CD14-positive monocyte (primary cell): ENCODE measurements at regions not wholly inside any gene's neighbourhood (a gene's known extent, or its start where the extent isn't known, plus 50 kb on each side); places are given as distances from the start of the nearest gene placed in this dataset.
"Not testable (repeated sequence)": the region's sequence is repeated elsewhere in the genome, so short reads cannot be mapped to it uniquely, and the experiment has no call there.

Experiments
- DNase-seq, 3 donors: peaks; one replicate each; pipeline ENCODE4 v3.0.0-alpha.2; 2011 to 2022
- H2AFZ ChIP-seq: 2 replicates; pipeline ENCODE4 v1.6.0; 2012; ENCODE audit warnings: mild to moderate bottlenecking, low read depth, low read length, inconsistent platforms; ENCODE audit not compliant: insufficient read depth, poor library complexity, severe bottlenecking
- H3K27ac ChIP-seq, 2 donors: 1 replicate in 1 of 2; 2 replicates in 1 of 2; pipeline ENCODE4 v1.5.1; 2012 to 2013; ENCODE audit warnings: low read length in 2 of 2, control low read depth in 1 of 2, inconsistent platforms in 1 of 2, low read depth in 1 of 2, mild to moderate bottlenecking in 1 of 2
- H3K27me3 ChIP-seq, 2 donors: one replicate each; pipeline versions ENCODE4 v1.6.0 to v1.6.1; 2011 to 2013; ENCODE audit warnings: low read length in 2 of 2; ENCODE audit not compliant: control insufficient read depth in 2 of 2, insufficient read depth in 2 of 2
- H3K36me3 ChIP-seq, 2 donors: replicated peaks in 1 of 2; 1 replicate in 1 of 2; 2 replicates in 1 of 2; pipeline versions ENCODE4 v1.5.1 to v1.6.1; 2012 to 2013; ENCODE audit warnings: low read length in 2 of 2, control low read depth in 1 of 2, inconsistent platforms in 1 of 2, mild to moderate bottlenecking in 1 of 2; ENCODE audit not compliant: insufficient read depth in 2 of 2, control insufficient read depth in 1 of 2
- H3K4me1 ChIP-seq, 2 donors: 1 replicate in 1 of 2; 2 replicates in 1 of 2; pipeline versions ENCODE4 v1.5.1 to v1.6.1; 2012 to 2013; ENCODE audit warnings: low read length in 2 of 2, control low read depth in 1 of 2, inconsistent platforms in 1 of 2, mild to moderate bottlenecking in 1 of 2, moderate library complexity in 1 of 2; ENCODE audit not compliant: insufficient read depth in 2 of 2, control insufficient read depth in 1 of 2
- H3K4me2 ChIP-seq: replicated peaks from 2 replicates; pipeline ENCODE3; 2012; ENCODE audit warnings: low read length, moderate library complexity, mild to moderate bottlenecking; ENCODE audit not compliant: poor library complexity, severe bottlenecking; ENCODE audit errors: extremely low read depth
- H3K4me3 ChIP-seq, 3 experiments: fragments of 200-600 bp in 1 of 3; sonication (generic) in 1 of 3; replicated peaks in 1 of 3; 1 replicate in 2 of 3; 2 replicates in 1 of 3; pipeline ENCODE4 v1.5.1; 2011 to 2013; ENCODE audit warnings: low read length in 3 of 3, mild to moderate bottlenecking in 3 of 3, control low read depth in 2 of 3, low read depth in 2 of 3, inconsistent platforms in 1 of 3, moderate library complexity in 1 of 3
- H3K79me2 ChIP-seq: 2 replicates; pipeline ENCODE4 v1.6.0; 2012; ENCODE audit warnings: mild to moderate bottlenecking, control low read depth, inconsistent platforms, low read length, moderate library complexity; ENCODE audit not compliant: insufficient read depth
- H3K9ac ChIP-seq: 2 replicates; pipeline ENCODE4 v1.6.0; 2017; ENCODE audit warnings: low read length, mild to moderate bottlenecking; ENCODE audit not compliant: insufficient read depth, poor library complexity, severe bottlenecking
- H3K9me3 ChIP-seq, 2 donors: replicated peaks in 1 of 2; 1 replicate in 1 of 2; 2 replicates in 1 of 2; pipeline versions ENCODE4 v1.5.1 to v1.6.1; 2012 to 2013; ENCODE audit warnings: low read length in 2 of 2, control low read depth in 1 of 2; ENCODE audit not compliant: control insufficient read depth in 1 of 2, insufficient read depth in 1 of 2
- H4K20me1 ChIP-seq: 2 replicates; pipeline ENCODE4 v1.6.0; 2012; ENCODE audit warnings: mild to moderate bottlenecking, low read length, control low read depth, moderate library complexity; ENCODE audit not compliant: insufficient read depth
- H3K27ac Mint-ChIP-seq, 7 donors: one replicate each; pipeline ENCODE4 v1.8.0; 2020; ENCODE audit warnings: mild to moderate bottlenecking in 7 of 7, mixed read lengths in 7 of 7, moderate library complexity in 6 of 7, inconsistent platforms in 2 of 7
- H3K27me3 Mint-ChIP-seq, 3 donors: one replicate each; pipeline ENCODE4 v1.8.0; 2021 to 2022; ENCODE audit warnings: low read depth in 3 of 3, mild to moderate bottlenecking in 3 of 3, mixed read lengths in 3 of 3, moderate library complexity in 3 of 3, inconsistent platforms in 1 of 3
- H3K36me3 Mint-ChIP-seq, 2 donors: one replicate each; pipeline ENCODE4 v1.8.0; 2020; ENCODE audit warnings: mixed read lengths in 2 of 2, inconsistent platforms in 1 of 2, mild to moderate bottlenecking in 1 of 2
- H3K4me1 Mint-ChIP-seq: one replicate; pipeline ENCODE4 v1.8.0; 2020; ENCODE audit warnings: mild to moderate bottlenecking, mixed read lengths
- H3K4me3 Mint-ChIP-seq, 2 donors: one replicate each; pipeline ENCODE4 v1.8.0; 2020; ENCODE audit warnings: mild to moderate bottlenecking in 2 of 2, mixed read lengths in 2 of 2, moderate library complexity in 1 of 2
- H3K9me3 Mint-ChIP-seq, 7 donors: one replicate each; pipeline ENCODE4 v1.8.0; 2020 to 2022; ENCODE audit warnings: mixed read lengths in 7 of 7, mild to moderate bottlenecking in 6 of 7, moderate library complexity in 6 of 7, inconsistent platforms in 2 of 7
- CTCF ChIP-seq: fragments of 200-600 bp; IDR thresholded peaks from one replicate; pipeline ENCODE4 v1.8.0; 2022; ENCODE audit warnings: antibody characterized with exemption, mild to moderate bottlenecking
- WGBS: methylation state at CpG from one replicate; pipeline ENCODE4 v1.1.5; 2013; ENCODE audit warnings: missing lambda C conversion rate; ENCODE audit not compliant: insufficient coverage; 5-methylcytosine and 5-hydroxymethylcytosine counted together
- intact Hi-C, 2 donors: fragments of 100-400 bp; cut with micrococcal nuclease; formaldehyde crosslinking; loops; one replicate each; pipeline versions ENCODE4 v1.15.0 to v1.15.1; 2023

GRCh38 chr12:24349051-24349799, 399.8 kb upstream of the SOX5 start:
- no peaks in the 10 kb centered on the region for H3K79me2 ChIP-seq
- H3K4me1 ChIP-seq = no peaks in the 10 kb centered on the region
- no peak for TF ChIP-seq CTCF
- intact Hi-C loops = no loop called here
- WGBS = 91% methylated on average over 4 of the region's 4 CpGs
- Mint-ChIP-seq H3K9me3 (peaks cover 0 to 6% (median 3%) of the 10 kb centered on the region in 7 donors), H3K27me3 (peaks cover 0 to 2% (median 1%) of the 10 kb centered on the region in 3 donors), H3K36me3 (no peaks in the 10 kb centered on the region), H3K4me1 (no peaks in the 10 kb centered on the region), H3K27ac (peak overlapping the region in 1 of 7 donors; percentile 61), H3K4me3 (no peak overlapping the region)
- no peak overlapping the region for H3K4me2 ChIP-seq
- DNase-seq = no peak
- no peaks in the 10 kb centered on the region for H3K27me3 ChIP-seq
- no peaks in the 10 kb centered on the region for H3K36me3 ChIP-seq
- no peak overlapping the region for H3K9ac ChIP-seq
- no peaks in the 10 kb centered on the region for H3K9me3 ChIP-seq
- H3K4me3 ChIP-seq = no peak overlapping the region
- H2AFZ ChIP-seq = no peak overlapping the region
- no peaks in the 10 kb centered on the region for H4K20me1 ChIP-seq
- no peak overlapping the region for H3K27ac ChIP-seq

- 92% methylated on average over 2 of the region's 5 CpGs for WGBS
- H3K4me3 Mint-ChIP-seq, H4K20me1 ChIP-seq, H3K27ac ChIP-seq, DNase-seq, H3K4me1 Mint-ChIP-seq, H3K9ac ChIP-seq, H3K27ac Mint-ChIP-seq, intact Hi-C loops, H3K4me2 ChIP-seq, H3K27me3 ChIP-seq, H3K36me3 Mint-ChIP-seq, H2AFZ ChIP-seq, H3K4me3 ChIP-seq, H3K9me3 ChIP-seq, H3K9me3 Mint-ChIP-seq, H3K79me2 ChIP-seq, H3K36me3 ChIP-seq, H3K27me3 Mint-ChIP-seq, H3K4me1 ChIP-seq: not testable (repeated sequence)
These were observed 398.7 kb upstream of the SOX5 start for GRCh38 chr12:24348180-24348579.
